ENCODE measurements at regions not wholly inside any gene's neighbourhood (a gene's known extent, or its start where the extent isn't known, plus 50 kb on each side); places are given as distances from the start of the nearest gene placed in this dataset.

DNA sequence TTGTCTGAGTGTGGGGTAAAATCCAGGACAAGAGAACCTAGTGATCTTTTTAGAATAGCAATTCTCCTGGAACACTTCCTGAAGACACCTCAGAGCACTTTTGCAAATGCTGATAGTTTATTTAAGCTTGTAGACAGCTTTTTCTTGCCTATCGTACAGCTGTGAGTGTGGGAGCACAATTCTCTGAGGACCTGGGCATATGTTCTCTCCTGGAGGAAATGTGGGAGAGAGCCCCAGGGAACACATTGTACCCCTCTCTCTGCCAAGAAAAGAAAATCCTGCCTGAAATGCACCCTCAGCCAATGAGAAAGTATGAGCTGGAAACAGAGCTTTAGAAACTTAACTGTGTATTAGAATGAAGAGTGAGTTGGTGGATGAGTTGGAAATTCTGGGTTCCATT, 308.3 kb upstream of the SEMA6D start:
- Histone ChIP-seq H3K56ac (replicated peaks; ENCODE audit: insufficient read length, low read depth, low read length) (no peak overlapping the region), H2BK5ac (ENCODE audit: low read depth, low read length) (no peak overlapping the region), H3K4me1 (replicated peaks in 1 of 4; ENCODE audit: control insufficient read depth in 3 of 4, insufficient read depth in 4 of 4, low read length in 3 of 4) (peaks cover 0 to 11% (median 3%) of the 10 kb centered on the region in 4 experiments; a peak in 3 of 7 replicates), H3K79me2 (ENCODE audit: control insufficient read depth in 1 of 2, insufficient read depth in 2 of 2, low read length in 2 of 2) (no peaks in the 10 kb centered on the region), H3K23me2 (ENCODE audit: low read depth, low read length) (no peaks in the 10 kb centered on the region), H3K79me1 (ENCODE audit: low read depth, low read length) (no peaks in the 10 kb centered on the region), H3K18ac (ENCODE audit: extremely low read depth, low read length) (no peak overlapping the region), H3K36me3 (ENCODE audit: control insufficient read depth in 2 of 4, insufficient read depth in 4 of 4, low read length in 3 of 4) (no peaks in the 10 kb centered on the region), H2BK120ac (replicated peaks; ENCODE audit: low read depth, low read length) (no peak overlapping the region), H2BK12ac (ENCODE audit: low read depth, low read length) (no peak overlapping the region), H2BK15ac (ENCODE audit: low read length) (no peak overlapping the region), H3K4me3 (ENCODE audit: extremely low read depth in 1 of 4, insufficient read depth in 2 of 4, low read depth in 3 of 4, low read length in 4 of 4) (no peak overlapping the region), H3K27ac (ENCODE audit: low read depth, low read length) (no peak overlapping the region), H3K9me3 (ENCODE audit: insufficient read depth in 2 of 2, low read depth in 1 of 2, low read length in 1 of 2) (no peaks in the 10 kb centered on the region), H4K91ac (replicated peaks; ENCODE audit: insufficient read length, low read length) (no peak overlapping the region), H3K23ac (ENCODE audit: insufficient read length) (no peak overlapping the region), H3K27me3 (replicated peaks in 1 of 4; ENCODE audit: control insufficient read depth in 3 of 4, extremely low read depth in 1 of 4, insufficient read depth in 3 of 4, low read length in 3 of 4) (no peaks in the 10 kb centered on the region), H3K14ac (ENCODE audit: insufficient read length) (no peak overlapping the region), H2AK5ac (ENCODE audit: low read depth, low read length) (no peak overlapping the region), H4K5ac (ENCODE audit: insufficient read length, low read depth, low read length) (no peak overlapping the region), H4K20me1 (replicated peaks in 1 of 2; ENCODE audit: control insufficient read depth in 1 of 2, insufficient read depth in 2 of 2, low read length in 2 of 2) (no peaks in the 10 kb centered on the region), H2AFZ (ENCODE audit: low read length) (no peak overlapping the region), H3K4me2 (ENCODE audit: insufficient read depth in 1 of 2, low read depth in 2 of 2, low read length in 2 of 2) (no peak overlapping the region), H2BK20ac (ENCODE audit: low read length) (no peak overlapping the region), H3K4ac (replicated peaks; ENCODE audit: insufficient read length, low read depth, low read length) (no peak overlapping the region), H4K8ac (ENCODE audit: extremely low read depth, insufficient read depth, low read length) (no peak overlapping the region), H3K9ac (replicated peaks in 1 of 4; ENCODE audit: extremely low read depth in 1 of 4, low read depth in 3 of 4, low read length in 3 of 4) (no peak overlapping the region)
- DNase-seq (ENCODE audit: low read depth in 1 of 2, low spot score in 2 of 2) = no peak
- TF ChIP-seq GABPA (IDR thresholded peaks at IDR 0.05; ENCODE audit: borderline replicate concordance, insufficient read depth, low read length) (no peak), CBX8 (IDR thresholded peaks at IDR 0.05; ENCODE audit: borderline replicate concordance, low read depth, low read length) (no peak)
- POLR2A ChIA-PET (ENCODE audit: partially characterized antibody) = no interaction called here
- CTCF ChIA-PET (ENCODE audit: partially characterized antibody) = interaction anchor here (1.3 kb wide), 1 partner anchor 9 kb away, joined by 3 read pairs; no protein-coding TSS in a partner anchor
- 83% methylated on average over 1 of the region's 1 CpG; no CpG with 5 or more reads in 1 of the 2 experiments for WGBS, 2 experiments (ENCODE audit: extremely low coverage in 1 of 2, insufficient coverage in 1 of 2, insufficient read length in 1 of 2, insufficient replicate concordance in 2 of 2, low coverage in 1 of 2, low lambda C conversion rate in 2 of 2, missing lambda C conversion rate in 1 of 2)
- no peak for FAIRE-seq

Measured in H1 (cell line).